HPDE6-E6E7 (cell line): ENCODE measurements at regions not wholly inside any gene's neighbourhood (a gene's known extent, or its start where the extent isn't known, plus 50 kb on each side); places are given as distances from the start of the nearest gene placed in this dataset.
"Not testable (repeated sequence)": the region's sequence is repeated elsewhere in the genome, so short reads cannot be mapped to it uniquely, and the experiment has no call there.

Experiments
- DNase-seq: peaks from one replicate; pipeline ENCODE4 v3.0.0; 2011; ENCODE audit warnings: missing footprints; ENCODE audit errors: extremely low spot score

- no peak for DNase-seq
Measured at GRCh38 chr5:71771191-71771590, 52.1 kb downstream of the CARTPT start.

GRCh38 chr5:71778678-71779276, 59.7 kb downstream of the CARTPT start:
- DNase-seq, result peak; percentile 32

- no peak for DNase-seq
Measured at GRCh38 chr5:71780597-71780996, 61.5 kb downstream of the CARTPT start.

- no peak for DNase-seq
Measured at GRCh38 chr5:71782393-71782770, 63.3 kb downstream of the CARTPT start.

GRCh38 chr5:71782771-71783770, 64.0 kb downstream of the CARTPT start:
- peak; percentile 37 for DNase-seq

- DNase-seq, result no peak
Measured at GRCh38 chr5:71783891-71784290, 64.8 kb downstream of the CARTPT start.

- DNase-seq, result no peak
Measured at GRCh38 chr5:71786337-71787055, 67.4 kb downstream of the CARTPT start.

- no peak for DNase-seq
Measured at GRCh38 chr5:71788794-71789193, 69.7 kb downstream of the CARTPT start.

GRCh38 chr5:71789746-71790145, 70.7 kb downstream of the CARTPT start:
- no peak for DNase-seq

- DNase-seq, result no peak
Measured at GRCh38 chr5:71790433-71790832, 71.4 kb downstream of the CARTPT start.

GRCh38 chr5:71792041-71792440, 73.0 kb downstream of the CARTPT start:
- not testable (repeated sequence) for DNase-seq

GRCh38 chr5:71794061-71794695, 75.1 kb downstream of the CARTPT start:
- DNase-seq, result no peak

- no peak for DNase-seq
Measured at GRCh38 chr5:71802673-71803072, 83.6 kb downstream of the CARTPT start.

GRCh38 chr5:71806711-71807110, 87.6 kb downstream of the CARTPT start:
- DNase-seq, result no peak

GRCh38 chr5:71807909-71808308, 88.8 kb downstream of the CARTPT start:
- no peak for DNase-seq

GRCh38 chr5:71809446-71809845, 90.4 kb downstream of the CARTPT start:
- DNase-seq, result no peak

GRCh38 chr5:71810023-71810422, 90.9 kb downstream of the CARTPT start:
- DNase-seq, result no peak

GRCh38 chr5:71810471-71811195, 91.6 kb downstream of the CARTPT start:
- DNase-seq, result no peak

- DNase-seq, result no peak
Measured at GRCh38 chr5:71811779-71812178, 92.7 kb downstream of the CARTPT start.

GRCh38 chr5:71816307-71816706, 97.2 kb downstream of the CARTPT start:
- DNase-seq, result no peak

- DNase-seq, result no peak
Measured at GRCh38 chr5:71817891-71818290, 98.8 kb downstream of the CARTPT start.
